GM10248 (cell line): ENCODE measurements at regions not wholly inside any gene's neighbourhood (a gene's known extent, or its start where the extent isn't known, plus 50 kb on each side); places are given as distances from the start of the nearest gene placed in this dataset.

Experiments
- CTCF ChIA-PET: fragments of 300-600 bp; sonication (Branson Sonifier 250); formaldehyde crosslinking; extraction: SDS; loops from one replicate; lab custom pipeline; 2021; ENCODE audit warnings: antibody characterized with exemption; lab: Yijun Ruan, JAX
- POLR2A ChIA-PET: fragments of 350-650 bp; sonication (Branson Sonifier 250); formaldehyde crosslinking; extraction: SDS; loops from one replicate; lab custom pipeline; 2020; ENCODE audit warnings: antibody characterized with exemption; lab: Yijun Ruan, JAX
- DNase-seq: peaks from one replicate; pipeline ENCODE4 v3.0.0; 2012; ENCODE audit errors: extremely low spot score
- CTCF ChIP-seq: IDR thresholded peaks from 2 replicates; pipeline ENCODE4 v1.5.1; 2012; ENCODE audit warnings: mild to moderate bottlenecking, low read depth; ENCODE audit errors: extremely low read depth, missing control alignments, control extremely low read depth

GRCh38 chr2:120653046-120653445 is 82.6 kb upstream of the GLI2 start:
- DNase-seq = no peak
- ChIA-PET CTCF (interaction anchor here (1.0 kb wide), 1 partner anchor 23 kb away, joined by 3 read pairs; no protein-coding TSS in a partner anchor), POLR2A (no interaction called here)
- no peak for TF ChIP-seq CTCF

- no peak for TF ChIP-seq CTCF
- CTCF ChIA-PET = no interaction called here
- POLR2A ChIA-PET = no interaction called here
- no peak for DNase-seq
These were observed 81.8 kb upstream of the GLI2 start for GRCh38 chr2:120653871-120654270.

- ChIA-PET CTCF (no interaction called here), POLR2A (no interaction called here)
- no peak for TF ChIP-seq CTCF
- DNase-seq = no peak
These were observed 81.1 kb upstream of the GLI2 start for GRCh38 chr2:120654381-120655134.

GRCh38 chr2:120656273-120656950 is 79.3 kb upstream of the GLI2 start:
- ChIA-PET CTCF (interaction anchor here (1.5 kb wide), 1 partner anchor 12 kb away, joined by 4 read pairs; no protein-coding TSS in a partner anchor), POLR2A (no interaction called here)
- DNase-seq = no peak
- TF ChIP-seq CTCF = no peak

GRCh38 chr2:120658042-120658769 is 77.5 kb upstream of the GLI2 start:
- DNase-seq = no peak
- CTCF ChIA-PET = interaction anchor here (1.5 to 1.6 kb wide), 2 partner anchors 14 to 23 kb away, joined by 4 to 6 read pairs; no protein-coding TSS in a partner anchor
- no peak for TF ChIP-seq CTCF
- POLR2A ChIA-PET = no interaction called here

GRCh38 chr2:120658770-120659158 is 76.9 kb upstream of the GLI2 start:
- POLR2A ChIA-PET = no interaction called here
- DNase-seq = no peak
- TF ChIP-seq CTCF = no peak
- CTCF ChIA-PET = interaction anchor here (1.6 kb wide), 1 partner anchor 22 kb away, joined by 6 read pairs; no protein-coding TSS in a partner anchor
